ENCODE measurements at regions not wholly inside any gene's neighbourhood (a gene's known extent, or its start where the extent isn't known, plus 50 kb on each side); places are given as distances from the start of the nearest gene placed in this dataset.

DNA sequence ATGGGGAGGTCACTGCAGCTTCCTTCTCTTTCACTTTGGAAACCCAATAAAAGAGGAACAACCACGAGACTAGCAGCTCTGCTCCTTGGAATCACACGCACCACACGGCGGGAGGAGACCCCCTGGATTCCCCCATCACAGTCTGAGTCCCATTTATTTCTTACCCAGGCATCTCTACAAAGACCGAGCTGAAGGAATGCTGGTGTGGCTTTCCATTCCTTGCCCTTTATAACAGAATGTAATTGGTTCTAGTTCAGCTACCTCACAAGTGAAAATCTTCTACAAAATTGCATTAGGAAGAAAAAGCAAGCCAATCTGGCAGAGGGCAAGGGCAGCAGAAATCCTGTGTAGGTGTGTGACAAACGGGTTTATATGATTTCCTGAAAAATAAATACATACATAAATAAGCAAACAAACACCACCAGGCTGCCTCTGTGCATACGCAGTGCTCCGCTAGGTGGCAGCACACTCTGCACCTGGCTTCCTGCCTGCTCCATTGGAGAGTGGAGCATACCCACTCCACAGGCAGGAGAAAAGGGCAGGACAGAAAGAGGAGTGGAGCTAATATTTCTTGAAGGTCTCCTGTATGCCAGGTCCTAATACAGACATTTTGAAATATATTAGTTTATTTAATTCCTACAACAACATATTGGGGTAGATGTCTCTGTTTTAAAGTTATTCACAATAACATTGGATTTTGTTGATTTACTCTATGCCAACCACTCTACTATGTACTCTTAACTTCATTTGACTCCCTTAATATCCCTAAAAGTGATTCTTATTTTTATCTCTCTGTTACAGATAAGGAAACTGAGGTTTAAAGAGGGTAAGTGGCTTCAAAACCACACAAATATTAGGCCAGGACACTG, 673.1 kb downstream of the KCNA4 start:
- peak; percentile 98 for TF ChIP-seq CTCF (IDR thresholded peaks at IDR 0.05; ENCODE audit: low read depth, low read length, missing control alignments)
- peak; percentile 22 for DNase-seq (ENCODE audit: extremely low read depth, low read depth)
- H3K4me3 ChIP-seq (replicated peaks; ENCODE audit: low read depth, low read length), result no peak overlapping the region

DNA sequence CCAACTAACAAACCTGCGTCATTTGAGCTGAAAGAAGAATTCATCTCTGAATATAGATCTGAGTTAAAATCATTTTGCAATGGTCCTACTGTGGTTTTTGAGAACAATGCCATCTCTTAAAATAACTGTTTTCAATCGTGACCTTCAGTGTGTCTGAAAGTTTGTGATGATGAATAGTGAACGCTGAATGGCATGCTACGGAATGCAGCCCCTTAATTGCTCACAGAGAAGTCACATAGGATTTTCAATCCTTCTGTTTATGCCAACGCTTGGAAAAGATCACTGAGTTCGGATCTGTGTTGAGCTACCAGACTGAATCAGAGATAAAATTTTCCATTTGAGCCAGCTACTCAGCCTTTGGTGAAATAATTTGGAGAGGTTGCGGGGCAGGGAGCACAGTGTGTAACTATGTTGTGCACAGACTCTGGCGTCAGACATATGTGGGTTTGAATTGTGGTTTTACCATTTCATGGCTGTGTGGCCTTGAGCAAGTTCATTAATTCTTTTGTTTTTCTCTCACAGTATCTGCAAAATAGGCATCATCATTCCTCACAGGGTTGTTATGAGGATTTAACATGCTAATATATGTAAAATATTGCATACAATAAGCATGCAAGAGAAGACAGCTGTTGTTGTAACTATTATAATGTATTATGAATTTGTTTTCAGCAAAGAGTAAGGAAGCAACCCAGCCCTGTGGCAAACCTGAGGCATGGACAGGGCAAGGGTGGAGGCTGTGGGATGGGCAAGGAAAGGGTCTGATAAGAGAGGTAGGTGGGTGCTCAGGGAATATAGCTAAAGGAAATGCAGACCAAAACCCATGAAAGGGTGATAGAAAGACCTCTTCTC, 679.9 kb downstream of the KCNA4 start:
- no peak overlapping the region for H3K4me3 ChIP-seq (replicated peaks; ENCODE audit: low read depth, low read length)
- TF ChIP-seq CTCF (IDR thresholded peaks at IDR 0.05; ENCODE audit: low read depth, low read length, missing control alignments), result no peak
- no peak for DNase-seq (ENCODE audit: extremely low read depth, low read depth)

GRCh38 chr11:29334776-29335130, 682.1 kb downstream of the KCNA4 start:
- H3K4me3 ChIP-seq (replicated peaks; ENCODE audit: low read depth, low read length), result no peak overlapping the region
- TF ChIP-seq CTCF (IDR thresholded peaks at IDR 0.05; ENCODE audit: low read depth, low read length, missing control alignments), result no peak
- DNase-seq (ENCODE audit: extremely low read depth, low read depth), result no peak

DNA sequence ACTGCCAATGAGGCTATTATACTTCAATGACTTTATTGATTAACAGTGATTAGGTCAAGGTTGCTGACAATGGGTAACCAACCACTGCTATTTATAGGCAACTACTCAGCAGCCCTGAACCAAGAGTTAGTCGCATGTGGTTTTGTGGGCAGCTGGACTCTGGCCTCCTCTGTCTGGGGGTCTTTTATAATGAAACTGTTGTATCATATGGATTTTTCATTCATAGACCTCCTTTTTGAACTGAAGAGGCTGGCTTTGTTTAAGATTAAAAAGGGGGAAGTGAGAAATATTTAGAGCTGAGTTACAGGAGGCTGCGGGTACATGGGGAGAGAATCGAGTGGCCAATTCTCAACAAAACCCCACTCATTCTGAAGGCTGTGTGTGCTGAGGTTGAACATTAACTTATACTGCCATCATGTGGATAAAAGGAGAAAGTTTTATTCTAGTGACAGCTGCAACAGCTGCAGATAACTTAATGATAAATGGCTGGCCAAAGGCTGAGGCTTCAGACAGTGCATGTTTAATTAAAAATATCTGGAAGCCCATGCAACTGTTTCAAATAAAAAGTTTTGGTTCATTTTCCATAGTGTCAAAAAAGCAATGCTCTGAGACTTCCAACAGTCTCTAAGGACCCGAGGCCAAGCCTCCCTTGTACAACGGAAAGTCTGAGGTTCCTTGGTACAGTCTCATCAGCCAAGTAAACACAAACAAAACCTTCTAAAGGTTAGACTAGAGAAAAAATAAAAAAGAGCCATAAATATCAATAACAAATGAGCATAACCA, 682.6 kb downstream of the KCNA4 start:
- peak; percentile 36 for TF ChIP-seq CTCF (IDR thresholded peaks at IDR 0.05; ENCODE audit: low read depth, low read length, missing control alignments)
- DNase-seq (ENCODE audit: extremely low read depth, low read depth), result peak; percentile 26
- no peak overlapping the region for H3K4me3 ChIP-seq (replicated peaks; ENCODE audit: low read depth, low read length)

DNA sequence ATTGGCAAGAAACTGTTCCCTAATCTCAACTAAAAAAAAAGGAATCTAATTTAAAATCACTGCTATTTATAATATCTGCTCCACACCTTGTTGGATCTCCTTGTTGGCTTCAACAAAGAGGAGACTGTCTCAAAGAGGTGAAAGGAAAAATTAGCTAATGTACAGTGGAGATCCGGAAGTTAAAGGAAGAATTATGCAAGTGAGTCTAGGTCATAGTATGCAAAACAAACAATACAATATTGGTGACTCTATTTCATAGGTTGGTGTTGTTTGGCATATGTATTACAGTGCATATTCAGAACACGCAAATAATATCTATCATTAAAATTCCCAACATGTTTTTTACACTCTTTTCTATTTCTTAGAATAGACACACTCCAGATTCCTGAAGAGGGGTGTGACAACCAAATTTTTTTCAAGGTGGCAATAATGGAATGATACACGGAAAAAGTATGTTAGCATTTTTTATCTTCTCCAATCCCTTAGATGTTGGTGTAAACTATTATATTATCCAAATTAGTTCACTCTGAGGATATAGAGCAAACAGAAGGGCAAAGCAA, 685.3 kb downstream of the KCNA4 start:
- no peak for TF ChIP-seq CTCF (IDR thresholded peaks at IDR 0.05; ENCODE audit: low read depth, low read length, missing control alignments)
- no peak for DNase-seq (ENCODE audit: extremely low read depth, low read depth)
- H3K4me3 ChIP-seq (replicated peaks; ENCODE audit: low read depth, low read length), result no peak overlapping the region

- peak; percentile 43 for DNase-seq (ENCODE audit: extremely low read depth, low read depth)
- TF ChIP-seq CTCF (IDR thresholded peaks at IDR 0.05; ENCODE audit: low read depth, low read length, missing control alignments), result peak; percentile 60
- H3K4me3 ChIP-seq (replicated peaks; ENCODE audit: low read depth, low read length), result no peak overlapping the region
These were observed 687.8 kb downstream of the KCNA4 start for GRCh38 chr11:29328961-29329441.
